Duodenal mucosa (tissue), 2 donors: ENCODE measurements at regions not wholly inside any gene's neighbourhood (a gene's known extent, or its start where the extent isn't known, plus 50 kb on each side); places are given as distances from the start of the nearest gene placed in this dataset.

Source experiments
- H3K27ac ChIP-seq: one replicate; pipeline ENCODE4 v1.7.0; 2013; ENCODE audit warnings: low read depth, low read length
- H3K27me3 ChIP-seq, 2 donors: one replicate each; pipeline ENCODE4 v1.7.0; 2013; ENCODE audit warnings: low read length in 2 of 2, control low read depth in 1 of 2; ENCODE audit not compliant: insufficient read depth in 2 of 2, control insufficient read depth in 1 of 2
- H3K36me3 ChIP-seq, 2 donors: one replicate each; pipeline ENCODE4 v1.7.0; 2013; ENCODE audit warnings: low read length in 2 of 2, control low read depth in 1 of 2; ENCODE audit not compliant: insufficient read depth in 2 of 2, control insufficient read depth in 1 of 2
- H3K4me1 ChIP-seq, 2 donors: one replicate each; pipeline ENCODE4 v1.7.0; 2013; ENCODE audit warnings: low read length in 2 of 2, control low read depth in 1 of 2; ENCODE audit not compliant: insufficient read depth in 2 of 2, control insufficient read depth in 1 of 2
- H3K4me3 ChIP-seq, 2 donors: one replicate each; pipeline ENCODE4 v1.7.0; 2013; ENCODE audit warnings: low read length in 2 of 2, low read depth in 1 of 2
- H3K9ac ChIP-seq, 2 donors: one replicate each; pipeline ENCODE4 v1.7.0; 2013; ENCODE audit warnings: low read length in 2 of 2, low read depth in 1 of 2
- H3K9me3 ChIP-seq, 2 donors: one replicate each; pipeline ENCODE4 v1.7.0; 2013; ENCODE audit warnings: low read length in 2 of 2, control low read depth in 1 of 2; ENCODE audit not compliant: control insufficient read depth in 1 of 2

GRCh38 chr7:98520356-98520951 lies 96.6 kb upstream of the NPTX2 start:
- Histone ChIP-seq H3K9ac (no peak overlapping the region), H3K27ac (no peak overlapping the region), H3K27me3 (no peaks in the 10 kb centered on the region), H3K9me3 (no peaks in the 10 kb centered on the region), H3K4me3 (no peak overlapping the region), H3K4me1 (no peaks in the 10 kb centered on the region), H3K36me3 (no peaks in the 10 kb centered on the region)

GRCh38 chr7:98518159-98518947 lies 98.7 kb upstream of the NPTX2 start:
- H3K9me3 ChIP-seq, result no peaks in the 10 kb centered on the region
- no peaks in the 10 kb centered on the region for H3K4me1 ChIP-seq
- no peaks in the 10 kb centered on the region for H3K36me3 ChIP-seq
- H3K27ac ChIP-seq, result no peak overlapping the region
- no peak overlapping the region for H3K9ac ChIP-seq
- no peaks in the 10 kb centered on the region for H3K27me3 ChIP-seq
- no peak overlapping the region for H3K4me3 ChIP-seq

GRCh38 chr7:98515201-98515600 lies 101.9 kb upstream of the NPTX2 start:
- H3K9me3 ChIP-seq, result no peaks in the 10 kb centered on the region
- no peak overlapping the region for H3K9ac ChIP-seq
- H3K4me3 ChIP-seq, result no peak overlapping the region
- H3K27me3 ChIP-seq, result no peaks in the 10 kb centered on the region
- H3K27ac ChIP-seq, result no peak overlapping the region
- no peaks in the 10 kb centered on the region for H3K36me3 ChIP-seq
- H3K4me1 ChIP-seq, result no peaks in the 10 kb centered on the region

GRCh38 chr7:98514211-98515031 lies 102.7 kb upstream of the NPTX2 start:
- Histone ChIP-seq H3K27me3 (no peaks in the 10 kb centered on the region), H3K36me3 (no peaks in the 10 kb centered on the region), H3K4me3 (no peak overlapping the region), H3K9me3 (no peaks in the 10 kb centered on the region), H3K9ac (no peak overlapping the region), H3K4me1 (no peaks in the 10 kb centered on the region), H3K27ac (no peak overlapping the region)

- no peaks in the 10 kb centered on the region for H3K36me3 ChIP-seq
- no peaks in the 10 kb centered on the region for H3K27me3 ChIP-seq
- no peaks in the 10 kb centered on the region for H3K4me1 ChIP-seq
- no peak overlapping the region for H3K4me3 ChIP-seq
- no peak overlapping the region for H3K9ac ChIP-seq
- no peak overlapping the region for H3K27ac ChIP-seq
- H3K9me3 ChIP-seq, result no peaks in the 10 kb centered on the region
Measured at GRCh38 chr7:98511175-98511574, 105.9 kb upstream of the NPTX2 start.

GRCh38 chr7:98509836-98510235 lies 107.2 kb upstream of the NPTX2 start:
- Histone ChIP-seq H3K27me3 (no peaks in the 10 kb centered on the region), H3K36me3 (no peaks in the 10 kb centered on the region), H3K9me3 (no peaks in the 10 kb centered on the region), H3K4me1 (no peaks in the 10 kb centered on the region), H3K4me3 (no peak overlapping the region), H3K27ac (no peak overlapping the region), H3K9ac (no peak overlapping the region)

GRCh38 chr7:98506471-98506870 lies 105.6 kb upstream of the BAIAP2L1 start:
- H3K9ac ChIP-seq, result no peak overlapping the region
- H3K4me3 ChIP-seq, result no peak overlapping the region
- H3K36me3 ChIP-seq, result no peaks in the 10 kb centered on the region
- H3K27me3 ChIP-seq, result peaks cover 0 to 2% of the 10 kb centered on the region in 2 donors
- no peak overlapping the region for H3K27ac ChIP-seq
- H3K4me1 ChIP-seq, result no peaks in the 10 kb centered on the region
- no peaks in the 10 kb centered on the region for H3K9me3 ChIP-seq

- no peaks in the 10 kb centered on the region for H3K36me3 ChIP-seq
- H3K4me1 ChIP-seq, result no peaks in the 10 kb centered on the region
- H3K4me3 ChIP-seq, result no peak overlapping the region
- H3K9ac ChIP-seq, result no peak overlapping the region
- peaks cover 6 to 18% of the 10 kb centered on the region in 2 donors for H3K9me3 ChIP-seq
- H3K27ac ChIP-seq, result no peak overlapping the region
- peaks cover 0 to 2% of the 10 kb centered on the region in 2 donors for H3K27me3 ChIP-seq
Measured at GRCh38 chr7:98500764-98501163, 99.9 kb upstream of the BAIAP2L1 start.

GRCh38 chr7:98496618-98497017 lies 95.7 kb upstream of the BAIAP2L1 start:
- no peaks in the 10 kb centered on the region for H3K4me1 ChIP-seq
- H3K27me3 ChIP-seq, result no peaks in the 10 kb centered on the region
- H3K4me3 ChIP-seq, result no peak overlapping the region
- no peak overlapping the region for H3K9ac ChIP-seq
- no peak overlapping the region for H3K27ac ChIP-seq
- no peaks in the 10 kb centered on the region for H3K36me3 ChIP-seq
- H3K9me3 ChIP-seq, result peaks cover 6 to 18% of the 10 kb centered on the region in 2 donors
